Neural cell (in vitro differentiated cells): ENCODE measurements at regions not wholly inside any gene's neighbourhood (a gene's known extent, or its start where the extent isn't known, plus 50 kb on each side); places are given as distances from the start of the nearest gene placed in this dataset.

ENCODE experiments used
- H2AFZ ChIP-seq: fragments of 200-600, 300-800 bp; sonication (generic), shearing (Covaris generic); 2 replicates; pipeline ENCODE4 v1.6.0; 2014; ENCODE audit warnings: low read depth, mild to moderate bottlenecking, antibody characterized with exemption, low read length, moderate library complexity
- H3F3A ChIP-seq: fragments of 200-600 bp; shearing (Covaris generic); 2 replicates; pipeline ENCODE4 v1.6.1; 2016; ENCODE audit warnings: mild to moderate bottlenecking, moderate library complexity, mixed read lengths, antibody characterized with exemption, low read length; ENCODE audit not compliant: insufficient read depth, poor library complexity, severe bottlenecking
- H3K27ac ChIP-seq: fragments of 200-600, 300-800 bp; sonication (generic), shearing (Covaris generic); 2 replicates; pipeline ENCODE4 v1.5.1; 2014; ENCODE audit warnings: mild to moderate bottlenecking, low read length, moderate library complexity
- H3K27me3 ChIP-seq: fragments of 300-800, 200-600 bp; sonication (generic), shearing (Covaris generic); 2 replicates; pipeline ENCODE4 v1.6.0; 2014; ENCODE audit warnings: mild to moderate bottlenecking, low read depth, low read length, moderate library complexity; ENCODE audit not compliant: insufficient read depth
- H3K36me3 ChIP-seq: fragments of 300-800, 200-600 bp; sonication (generic), shearing (Covaris generic); 2 replicates; pipeline ENCODE4 v1.5.1; 2014; ENCODE audit warnings: mild to moderate bottlenecking, antibody characterized with exemption, low read length, moderate library complexity; ENCODE audit not compliant: insufficient read depth
- H3K4me2 ChIP-seq: fragments of 300-800, 200-600 bp; sonication (generic), shearing (Covaris generic); 2 replicates; pipeline ENCODE4 v1.6.0; 2014; ENCODE audit warnings: mild to moderate bottlenecking, low read length
- H3K4me3 ChIP-seq: fragments of 300-800, 200-600 bp; sonication (generic), shearing (Covaris generic); 2 replicates; pipeline ENCODE4 v1.5.1; 2014; ENCODE audit warnings: mild to moderate bottlenecking, low read length, moderate library complexity
- H3K79me2 ChIP-seq: fragments of 200-600 bp; shearing (Covaris generic); replicated peaks from 2 replicates; pipeline ENCODE4 v1.6.0; 2014; ENCODE audit warnings: mild to moderate bottlenecking, low read length, moderate library complexity; ENCODE audit not compliant: insufficient read depth
- H3K9ac ChIP-seq: fragments of 300-800, 200-600 bp; sonication (generic), shearing (Covaris generic); 2 replicates; pipeline ENCODE4 v1.6.1; 2016; ENCODE audit warnings: mild to moderate bottlenecking, low read length, mixed read lengths
- H3K9me2 ChIP-seq: fragments of 200-600 bp; shearing (Covaris generic); 2 replicates; pipeline ENCODE4 v1.6.1; 2016; ENCODE audit warnings: mild to moderate bottlenecking, low read length, mixed read lengths; ENCODE audit not compliant: insufficient read depth
- H3K9me3 ChIP-seq: fragments of 200-600, 300-800 bp; sonication (generic), shearing (Covaris generic); 2 replicates; pipeline ENCODE4 v1.6.1; 2016; ENCODE audit warnings: mild to moderate bottlenecking, mixed run types, low read length, moderate library complexity, mixed read lengths
- H4K20me1 ChIP-seq: fragments of 200-600 bp; shearing (Covaris generic); 2 replicates; pipeline ENCODE4 v1.6.1; 2016; ENCODE audit warnings: mild to moderate bottlenecking, mixed run types; ENCODE audit not compliant: insufficient read depth
- EP300 ChIP-seq: fragments of 450-650 bp; conservative IDR thresholded peaks from 2 replicates; pipeline ENCODE4 v1.6.1; 2014; ENCODE audit warnings: antibody characterized with exemption, mild to moderate bottlenecking, moderate library complexity; ENCODE audit not compliant: poor library complexity, severe bottlenecking
- EZH2 ChIP-seq: fragments of 200-600, 300-800 bp; shearing (Covaris generic), sonication (generic); IDR thresholded peaks from 2 replicates; pipeline ENCODE4 v1.6.1; 2014; ENCODE audit warnings: antibody characterized with exemption, low read length, borderline replicate concordance, mild to moderate bottlenecking; ENCODE audit not compliant: insufficient read depth, poor library complexity, severe bottlenecking
- MXI1 ChIP-seq: fragments of 450-650 bp; conservative IDR thresholded peaks from 2 replicates; pipeline ENCODE4 v1.6.1; 2014; ENCODE audit warnings: antibody characterized with exemption, mild to moderate bottlenecking; ENCODE audit not compliant: poor library complexity, severe bottlenecking
- POLR2AphosphoS5 ChIP-seq: IDR thresholded peaks from 2 replicates; pipeline ENCODE4 v1.6.1; 2012
- RAD21 ChIP-seq: fragments of 450-650 bp; conservative IDR thresholded peaks from 2 replicates; pipeline ENCODE4 v1.6.1; 2014; ENCODE audit warnings: antibody characterized with exemption, mild to moderate bottlenecking, moderate library complexity
- SMC3 ChIP-seq: fragments of 450-650 bp; conservative IDR thresholded peaks from 2 replicates; pipeline ENCODE4 v1.6.1; 2014; ENCODE audit warnings: antibody characterized with exemption, mild to moderate bottlenecking, moderate library complexity; ENCODE audit not compliant: poor library complexity
- TAF1 ChIP-seq: IDR thresholded peaks from 2 replicates; pipeline ENCODE4 v1.6.1; 2012; ENCODE audit warnings: low read depth
- TF ChIP-seq, protein P1 (sequence below): IDR thresholded peaks from 2 replicates; pipeline ENCODE4 v1.6.1; 2012; ENCODE audit warnings: borderline replicate concordance
- TF ChIP-seq, protein P2 (sequence below): fragments of 450-650 bp; IDR thresholded peaks from 2 replicates; pipeline ENCODE4 v1.5.1; 2014; ENCODE audit warnings: antibody characterized with exemption, mild to moderate bottlenecking, moderate library complexity; ENCODE audit not compliant: poor library complexity, severe bottlenecking

DNA sequence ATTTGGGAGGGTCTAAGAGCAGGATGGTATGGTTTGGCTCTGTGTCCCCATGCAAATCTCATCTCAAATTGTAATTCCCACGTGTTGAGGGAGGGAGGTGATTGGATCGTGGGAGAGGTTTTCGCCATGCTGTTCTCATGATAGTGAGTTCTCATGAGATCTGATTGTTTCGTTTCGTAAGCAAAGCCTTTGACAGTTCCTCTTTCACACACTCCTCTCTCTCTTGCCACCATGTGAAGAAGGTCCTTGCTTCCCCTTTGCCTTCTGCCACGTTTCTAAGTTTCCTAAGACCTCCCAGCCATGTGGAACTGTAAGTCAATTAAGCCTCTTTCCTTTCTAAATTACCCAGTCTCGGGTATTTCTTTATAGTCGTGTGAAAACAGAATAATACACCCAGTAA lies 553.7 kb downstream of the TAFA4 start:
- H3K4me2 ChIP-seq: no peak overlapping the region
- H2AFZ ChIP-seq: no peak overlapping the region
- H3K27ac ChIP-seq: no peak overlapping the region
- H3K27me3 ChIP-seq: no peaks in the 10 kb centered on the region
- no peaks in the 10 kb centered on the region for H3F3A ChIP-seq
- no peaks in the 10 kb centered on the region for H3K9me2 ChIP-seq
- H3K4me3 ChIP-seq: no peak overlapping the region
- no peak for TF ChIP-seq POLR2AphosphoS5
- TF ChIP-seq, protein P1, sequence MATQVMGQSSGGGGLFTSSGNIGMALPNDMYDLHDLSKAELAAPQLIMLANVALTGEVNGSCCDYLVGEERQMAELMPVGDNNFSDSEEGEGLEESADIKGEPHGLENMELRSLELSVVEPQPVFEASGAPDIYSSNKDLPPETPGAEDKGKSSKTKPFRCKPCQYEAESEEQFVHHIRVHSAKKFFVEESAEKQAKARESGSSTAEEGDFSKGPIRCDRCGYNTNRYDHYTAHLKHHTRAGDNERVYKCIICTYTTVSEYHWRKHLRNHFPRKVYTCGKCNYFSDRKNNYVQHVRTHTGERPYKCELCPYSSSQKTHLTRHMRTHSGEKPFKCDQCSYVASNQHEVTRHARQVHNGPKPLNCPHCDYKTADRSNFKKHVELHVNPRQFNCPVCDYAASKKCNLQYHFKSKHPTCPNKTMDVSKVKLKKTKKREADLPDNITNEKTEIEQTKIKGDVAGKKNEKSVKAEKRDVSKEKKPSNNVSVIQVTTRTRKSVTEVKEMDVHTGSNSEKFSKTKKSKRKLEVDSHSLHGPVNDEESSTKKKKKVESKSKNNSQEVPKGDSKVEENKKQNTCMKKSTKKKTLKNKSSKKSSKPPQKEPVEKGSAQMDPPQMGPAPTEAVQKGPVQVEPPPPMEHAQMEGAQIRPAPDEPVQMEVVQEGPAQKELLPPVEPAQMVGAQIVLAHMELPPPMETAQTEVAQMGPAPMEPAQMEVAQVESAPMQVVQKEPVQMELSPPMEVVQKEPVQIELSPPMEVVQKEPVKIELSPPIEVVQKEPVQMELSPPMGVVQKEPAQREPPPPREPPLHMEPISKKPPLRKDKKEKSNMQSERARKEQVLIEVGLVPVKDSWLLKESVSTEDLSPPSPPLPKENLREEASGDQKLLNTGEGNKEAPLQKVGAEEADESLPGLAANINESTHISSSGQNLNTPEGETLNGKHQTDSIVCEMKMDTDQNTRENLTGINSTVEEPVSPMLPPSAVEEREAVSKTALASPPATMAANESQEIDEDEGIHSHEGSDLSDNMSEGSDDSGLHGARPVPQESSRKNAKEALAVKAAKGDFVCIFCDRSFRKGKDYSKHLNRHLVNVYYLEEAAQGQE: no peak
- no peak for TF ChIP-seq RAD21
- no peak for TF ChIP-seq EZH2
- no peak for TF ChIP-seq MXI1
- TF ChIP-seq EP300: no peak
- no peak for TF ChIP-seq SMC3
- TF ChIP-seq, protein P2, sequence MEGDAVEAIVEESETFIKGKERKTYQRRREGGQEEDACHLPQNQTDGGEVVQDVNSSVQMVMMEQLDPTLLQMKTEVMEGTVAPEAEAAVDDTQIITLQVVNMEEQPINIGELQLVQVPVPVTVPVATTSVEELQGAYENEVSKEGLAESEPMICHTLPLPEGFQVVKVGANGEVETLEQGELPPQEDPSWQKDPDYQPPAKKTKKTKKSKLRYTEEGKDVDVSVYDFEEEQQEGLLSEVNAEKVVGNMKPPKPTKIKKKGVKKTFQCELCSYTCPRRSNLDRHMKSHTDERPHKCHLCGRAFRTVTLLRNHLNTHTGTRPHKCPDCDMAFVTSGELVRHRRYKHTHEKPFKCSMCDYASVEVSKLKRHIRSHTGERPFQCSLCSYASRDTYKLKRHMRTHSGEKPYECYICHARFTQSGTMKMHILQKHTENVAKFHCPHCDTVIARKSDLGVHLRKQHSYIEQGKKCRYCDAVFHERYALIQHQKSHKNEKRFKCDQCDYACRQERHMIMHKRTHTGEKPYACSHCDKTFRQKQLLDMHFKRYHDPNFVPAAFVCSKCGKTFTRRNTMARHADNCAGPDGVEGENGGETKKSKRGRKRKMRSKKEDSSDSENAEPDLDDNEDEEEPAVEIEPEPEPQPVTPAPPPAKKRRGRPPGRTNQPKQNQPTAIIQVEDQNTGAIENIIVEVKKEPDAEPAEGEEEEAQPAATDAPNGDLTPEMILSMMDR: no peak
- TF ChIP-seq TAF1: no peak
- H3K9me3 ChIP-seq: no peaks in the 10 kb centered on the region
- H3K36me3 ChIP-seq: no peaks in the 10 kb centered on the region
- no peaks in the 10 kb centered on the region for H4K20me1 ChIP-seq
- H3K79me2 ChIP-seq: no peaks in the 10 kb centered on the region
- no peak overlapping the region for H3K9ac ChIP-seq

GRCh38 chr3:68373727-68374126 lies 558.6 kb downstream of the TAFA4 start:
- no peak overlapping the region for H3K4me3 ChIP-seq
- H3K27ac ChIP-seq: no peak overlapping the region
- no peaks in the 10 kb centered on the region for H3K9me2 ChIP-seq

More at GRCh38 chr3:68373727-68374126, 558.6 kb downstream of the TAFA4 start:
- TF ChIP-seq EP300: no peak
- TF ChIP-seq MXI1: no peak
- no peak for TF ChIP-seq RAD21
- TF ChIP-seq, protein P1: no peak
- TF ChIP-seq TAF1: no peak
- no peak for TF ChIP-seq SMC3
- Histone ChIP-seq H3K27me3 (no peaks in the 10 kb centered on the region), H3F3A (no peaks in the 10 kb centered on the region), H3K4me2 (no peak overlapping the region), H3K79me2 (no peaks in the 10 kb centered on the region), H3K36me3 (no peaks in the 10 kb centered on the region), H3K9me3 (no peaks in the 10 kb centered on the region), H3K9ac (no peak overlapping the region), H2AFZ (no peak overlapping the region), H4K20me1 (no peaks in the 10 kb centered on the region)
